Thoracic aorta (tissue), 2 donors: ENCODE measurements at regions not wholly inside any gene's neighbourhood (a gene's known extent, or its start where the extent isn't known, plus 50 kb on each side); places are given as distances from the start of the nearest gene placed in this dataset.
"Not testable (repeated sequence)": the region's sequence is repeated elsewhere in the genome, so short reads cannot be mapped to it uniquely, and the experiment has no call there.

Experiments used
- ATAC-seq: fragments of 150-250 bp; one replicate; pipeline ENCODE4 v1.8.0; 2017; ENCODE audit warnings: low read depth; ENCODE audit not compliant: insufficient number of reproducible peaks, low FRiP score
- DNase-seq: peaks from one replicate; pipeline ENCODE4 v3.0.0-alpha.2; 2020; ENCODE audit warnings: low spot score
- H3K27ac ChIP-seq, 2 donors: fragments of 200-600 bp; sonication (generic); 1 replicate in 1 of 2; 2 replicates in 1 of 2; pipeline ENCODE4 v1.5.1; 2016; ENCODE audit warnings: mild to moderate bottlenecking in 2 of 2, moderate library complexity in 2 of 2
- H3K27me3 ChIP-seq: fragments of 200-600 bp; sonication (generic); replicated peaks from 2 replicates; pipeline ENCODE4 v1.6.0; 2016; ENCODE audit warnings: mild to moderate bottlenecking; ENCODE audit not compliant: insufficient read depth
- H3K36me3 ChIP-seq: fragments of 200-600 bp; sonication (generic); one replicate; pipeline ENCODE4 v1.5.1; 2016
- H3K4me1 ChIP-seq, 2 donors: fragments of 200-600 bp; sonication (generic); 1 replicate in 1 of 2; 2 replicates in 1 of 2; pipeline versions ENCODE4 v1.5.1 to v1.6.0; 2016; ENCODE audit warnings: low read depth in 2 of 2, mild to moderate bottlenecking in 1 of 2; ENCODE audit not compliant: control insufficient read depth in 1 of 2
- H3K4me3 ChIP-seq: fragments of 200-600 bp; sonication (generic); 2 replicates; pipeline ENCODE4 v1.5.1; 2016; ENCODE audit warnings: mild to moderate bottlenecking
- H3K9me3 ChIP-seq: fragments of 200-600 bp; sonication (generic); 2 replicates; pipeline ENCODE4 v1.5.1; 2016
- CTCF ChIP-seq: fragments of 200-600 bp; sonication (generic); IDR thresholded peaks from one replicate; pipeline ENCODE4 v1.5.1; 2019; ENCODE audit warnings: antibody characterized with exemption

GRCh38 chr14:87386524-87386923 lies 606.5 kb downstream of the GALC start:
- H3K27ac ChIP-seq, result no peak overlapping the region
- no peaks in the 10 kb centered on the region for H3K27me3 ChIP-seq
- H3K9me3 ChIP-seq, result no peaks in the 10 kb centered on the region
- no peak for DNase-seq
- no peaks in the 10 kb centered on the region for H3K36me3 ChIP-seq
- ATAC-seq, result no peak
- no peak overlapping the region for H3K4me3 ChIP-seq
- TF ChIP-seq CTCF, result no peak
- no peaks in the 10 kb centered on the region for H3K4me1 ChIP-seq

- ATAC-seq (no peak), DNase-seq (no peak)
- H3K36me3 ChIP-seq, result no peaks in the 10 kb centered on the region
- no peak overlapping the region for H3K4me3 ChIP-seq
- no peak overlapping the region for H3K27ac ChIP-seq
- H3K4me1 ChIP-seq, result no peaks in the 10 kb centered on the region
- no peak for TF ChIP-seq CTCF
- no peaks in the 10 kb centered on the region for H3K9me3 ChIP-seq
- H3K27me3 ChIP-seq, result no peaks in the 10 kb centered on the region
Observed at GRCh38 chr14:87380054-87380453, 612.9 kb downstream of the GALC start.

GRCh38 chr14:87368751-87369150 lies 624.2 kb downstream of the GALC start:
- H3K4me3 ChIP-seq, result no peak overlapping the region
- no peaks in the 10 kb centered on the region for H3K4me1 ChIP-seq
- no peaks in the 10 kb centered on the region for H3K36me3 ChIP-seq
- DNase-seq, result no peak
- H3K27me3 ChIP-seq, result no peaks in the 10 kb centered on the region
- no peak for TF ChIP-seq CTCF
- no peaks in the 10 kb centered on the region for H3K9me3 ChIP-seq
- ATAC-seq, result no peak
- H3K27ac ChIP-seq, result no peak overlapping the region

- not testable (repeated sequence) for H3K36me3 ChIP-seq, H3K4me1 ChIP-seq, H3K27ac ChIP-seq, H3K27me3 ChIP-seq, H3K4me3 ChIP-seq, ATAC-seq, DNase-seq, H3K9me3 ChIP-seq
Observed at GRCh38 chr14:87360246-87360645, 632.7 kb downstream of the GALC start.

- ATAC-seq (no peak), DNase-seq (no peak)
- H3K36me3 ChIP-seq, result no peaks in the 10 kb centered on the region
- TF ChIP-seq CTCF, result no peak
- no peak overlapping the region for H3K4me3 ChIP-seq
- H3K27me3 ChIP-seq, result no peaks in the 10 kb centered on the region
- H3K4me1 ChIP-seq, result no peaks in the 10 kb centered on the region
- H3K9me3 ChIP-seq, result no peaks in the 10 kb centered on the region
- no peak overlapping the region for H3K27ac ChIP-seq
Observed at GRCh38 chr14:87351007-87351406, 642.0 kb downstream of the GALC start.

GRCh38 chr14:87349921-87350320 lies 643.1 kb downstream of the GALC start:
- no peaks in the 10 kb centered on the region for H3K9me3 ChIP-seq
- H3K36me3 ChIP-seq, result no peaks in the 10 kb centered on the region
- ATAC-seq (no peak), DNase-seq (no peak)
- TF ChIP-seq CTCF, result no peak
- H3K4me3 ChIP-seq, result no peak overlapping the region
- no peaks in the 10 kb centered on the region for H3K27me3 ChIP-seq
- H3K27ac ChIP-seq, result no peak overlapping the region
- H3K4me1 ChIP-seq, result no peaks in the 10 kb centered on the region
